CD4-positive, alpha-beta T cell treated with Interleukin-4 for 1 hour (primary cell): ENCODE measurements at regions not wholly inside any gene's neighbourhood (a gene's known extent, or its start where the extent isn't known, plus 50 kb on each side); places are given as distances from the start of the nearest gene placed in this dataset.
"Not testable (repeated sequence)": the region's sequence is repeated elsewhere in the genome, so short reads cannot be mapped to it uniquely, and the experiment has no call there.

Experiments used
- DNase-seq, 2 donors: peaks; one replicate each; pipeline ENCODE4 v3.0.0-alpha.2; 2020 to 2022

DNA sequence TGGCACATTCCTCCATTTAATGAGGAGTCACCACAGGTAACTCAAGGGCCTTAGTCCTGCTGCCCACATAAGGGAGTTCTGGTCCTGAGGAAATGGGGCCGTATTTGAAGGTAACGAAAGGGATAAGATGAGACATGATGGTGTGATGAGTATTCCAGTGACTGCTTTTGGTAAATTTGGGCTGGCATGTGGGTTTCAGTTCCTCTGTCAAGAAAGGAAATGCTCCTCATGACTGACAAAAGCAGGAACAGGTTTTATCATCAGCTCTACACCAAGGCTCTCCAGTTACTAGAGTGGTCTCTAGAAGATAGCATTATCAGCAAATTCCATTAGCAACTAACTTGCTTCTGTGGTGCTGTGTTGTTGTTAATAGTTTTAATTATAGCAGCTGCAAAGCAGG lies 161.8 kb upstream of the PTPN20 start:
- DNase-seq: peak in 1 of 2 donors; percentile 10

DNA sequence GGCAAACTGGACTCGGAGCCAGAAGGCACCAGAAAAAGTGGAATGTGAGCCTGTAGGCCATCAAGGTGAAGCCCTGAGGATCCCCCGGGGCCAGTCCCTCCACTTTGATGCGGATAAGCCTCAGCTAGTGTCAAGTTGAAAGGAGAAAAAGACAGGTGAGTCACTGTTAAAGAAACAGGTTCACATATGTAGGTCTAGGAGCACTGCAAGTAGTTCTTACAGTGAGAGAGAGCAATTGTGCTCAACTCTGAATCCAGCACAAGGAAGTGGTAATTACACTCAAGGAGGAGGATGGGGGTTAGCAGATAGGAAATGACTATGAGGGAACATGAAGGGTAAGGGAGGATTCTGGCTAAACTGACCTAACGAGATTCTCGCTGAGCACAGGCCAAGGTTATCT lies 157.5 kb upstream of the PTPN20 start:
- DNase-seq: not testable (repeated sequence)

DNA sequence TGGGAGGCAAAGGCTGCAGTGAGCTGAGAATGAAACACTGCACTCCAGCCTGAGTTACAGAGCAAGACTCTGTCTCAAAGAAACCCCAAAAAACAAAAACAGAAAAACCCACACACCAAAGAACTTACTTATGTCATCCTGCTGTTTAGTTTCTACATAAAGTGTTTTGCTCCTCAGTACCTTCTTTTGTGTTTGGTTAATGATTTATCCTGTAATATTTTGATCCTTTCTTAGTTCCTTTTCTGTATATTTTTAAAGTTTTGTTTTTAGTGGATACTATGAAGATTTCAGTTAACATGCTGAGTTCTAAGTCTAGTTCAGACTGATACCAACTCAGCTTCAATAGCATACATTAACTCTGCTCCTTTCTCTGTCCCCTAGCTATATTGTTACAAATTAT lies 149.8 kb upstream of the PTPN20 start:
- not testable (repeated sequence) for DNase-seq

DNA sequence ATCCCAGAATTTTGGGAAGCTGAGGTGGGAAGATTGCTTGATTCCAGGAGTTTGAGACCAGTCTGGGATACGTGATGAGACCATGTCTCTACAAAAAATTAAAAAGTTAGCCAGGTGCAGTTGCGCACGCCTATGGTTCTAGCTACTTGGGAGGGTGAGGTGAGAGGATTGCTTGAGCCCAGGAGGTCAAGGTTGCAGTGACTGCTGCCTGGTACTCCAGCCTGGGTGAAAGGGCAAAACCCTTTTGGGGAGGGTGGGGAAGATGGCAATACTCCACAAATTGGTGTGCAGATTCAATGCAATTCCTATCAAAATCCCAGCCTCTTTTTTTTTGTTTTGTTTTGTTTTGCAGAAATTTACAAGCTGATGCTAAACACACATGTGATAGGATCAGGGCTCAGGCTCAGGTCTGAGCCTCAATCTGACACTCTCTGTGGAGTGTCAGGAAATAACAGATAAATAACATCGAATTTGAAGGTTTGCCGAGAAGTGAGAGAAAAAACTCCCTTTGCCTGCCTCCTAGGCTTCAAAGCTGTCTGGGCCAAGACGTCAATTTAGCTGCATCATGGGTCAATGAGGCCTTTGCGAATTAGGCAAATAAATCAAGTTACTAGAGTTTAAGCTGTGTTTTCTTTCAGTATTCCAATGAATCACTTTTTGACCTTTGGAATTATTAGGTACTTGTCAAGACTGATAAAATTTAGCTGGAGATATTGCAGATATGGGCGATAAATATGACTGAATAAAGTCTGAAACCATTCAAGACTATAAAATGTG lies 142.5 kb upstream of the PTPN20 start:
- DNase-seq: not testable (repeated sequence)

DNA sequence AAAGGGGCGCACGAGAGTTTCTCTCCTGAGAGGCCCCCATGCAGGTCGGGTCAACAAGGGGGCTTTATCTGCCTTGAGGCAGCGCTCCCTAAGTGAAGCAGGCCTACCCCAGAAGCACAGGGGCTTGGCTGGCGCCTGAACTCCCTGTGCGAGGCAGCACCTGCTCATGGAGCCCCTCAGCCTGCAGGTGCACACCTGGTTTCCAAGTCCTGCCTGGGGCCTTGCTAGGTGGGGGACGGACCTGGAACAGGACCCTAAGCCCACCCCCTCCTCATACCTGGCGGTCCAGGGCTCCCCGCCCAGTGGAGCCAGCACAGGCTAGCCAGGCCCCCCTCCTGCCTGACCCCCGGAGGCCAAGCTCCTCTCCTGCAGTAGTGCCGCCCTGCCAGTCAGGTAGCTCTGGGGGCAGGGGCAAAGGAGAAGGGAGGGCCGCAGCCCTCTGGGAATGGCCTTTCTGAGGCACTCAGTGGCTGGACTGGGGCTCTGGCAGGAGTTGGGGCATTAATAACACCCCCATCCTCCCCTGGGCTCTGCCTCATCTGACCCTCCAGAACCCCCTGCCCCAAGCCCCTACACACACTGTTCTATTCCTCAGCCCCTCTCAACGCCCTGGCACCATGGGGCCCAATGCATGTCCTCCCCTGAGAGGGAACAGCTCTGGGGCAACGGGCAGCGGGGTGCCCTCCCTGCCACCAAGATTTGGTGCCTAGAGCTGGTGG lies 137.9 kb upstream of the PTPN20 start:
- not testable (repeated sequence) for DNase-seq

DNA sequence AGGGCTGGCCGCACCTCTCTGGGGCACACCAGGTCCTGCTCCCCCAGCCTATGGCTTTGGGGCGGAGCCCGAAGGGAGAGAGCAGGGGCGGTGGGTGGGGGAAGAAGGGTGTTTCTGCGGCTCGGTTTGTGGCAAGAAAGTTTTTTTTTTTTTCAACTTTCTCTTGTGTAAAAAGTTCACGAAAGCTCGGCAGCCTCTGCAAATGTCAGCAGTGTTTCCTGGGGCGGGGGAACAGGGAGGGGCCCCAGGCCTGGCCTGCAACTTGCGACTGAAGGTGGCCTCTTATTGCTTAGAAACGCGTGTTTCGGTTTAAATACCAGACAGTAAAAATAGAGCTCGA lies 137.4 kb upstream of the PTPN20 start:
- DNase-seq: peak; percentile 12 to 22

DNA sequence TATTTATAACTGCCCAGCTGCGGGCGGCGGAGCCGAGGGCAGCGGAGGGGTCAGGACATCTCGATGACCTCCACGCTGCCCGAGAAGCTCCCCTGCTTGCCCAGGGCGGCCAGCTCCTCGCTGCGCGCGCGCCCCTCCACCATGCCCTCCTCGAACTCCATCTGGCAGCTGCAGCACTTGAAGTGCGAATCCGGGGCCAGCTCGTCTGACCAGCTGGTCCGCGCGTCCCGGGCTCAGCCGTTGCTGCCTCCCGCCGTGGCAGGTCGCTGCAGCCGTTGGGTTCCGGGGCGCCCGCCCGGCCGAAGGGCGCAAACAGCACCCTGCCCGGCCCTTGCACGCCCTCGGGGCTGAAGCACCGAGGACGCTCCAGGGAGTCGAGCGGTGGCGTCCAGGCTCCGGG lies 136.9 kb upstream of the PTPN20 start:
- DNase-seq: not testable (repeated sequence)

DNA sequence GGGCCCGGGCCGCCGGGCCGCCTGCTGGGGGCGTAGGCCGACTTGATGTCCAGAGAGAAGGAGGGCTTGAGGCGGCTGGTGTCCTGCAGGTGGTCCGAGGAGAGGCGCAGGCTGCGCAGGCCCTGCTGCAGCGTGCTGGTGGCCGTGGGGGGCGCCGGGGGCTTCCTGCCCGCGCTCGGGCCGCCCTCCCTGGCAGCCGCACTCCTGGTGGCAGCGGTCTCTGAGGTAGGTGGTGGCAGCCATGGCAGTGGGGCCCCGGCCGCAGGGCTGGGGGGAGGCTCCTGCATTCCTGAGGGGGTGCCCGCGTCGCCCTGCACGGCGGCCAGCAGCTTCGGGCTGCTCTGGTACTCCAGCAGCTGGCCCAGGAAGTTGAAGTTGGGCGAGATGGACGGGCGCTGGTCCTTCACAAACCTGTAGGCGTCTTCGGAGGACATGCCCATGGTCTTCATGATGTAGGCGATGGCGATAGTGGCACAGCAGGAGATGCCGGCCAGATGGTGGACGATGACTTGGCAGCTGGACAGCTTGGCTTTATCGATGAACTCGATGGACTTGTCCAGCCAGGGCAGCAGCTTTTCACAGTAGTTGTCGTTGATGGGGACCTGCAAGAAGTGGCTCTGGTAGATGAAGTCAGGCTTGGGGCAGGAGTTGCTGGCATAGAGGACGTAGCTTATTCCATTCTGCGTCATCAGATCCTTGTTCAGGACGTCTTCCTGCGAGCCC lies 136.1 kb upstream of the PTPN20 start:
- DNase-seq: not testable (repeated sequence)

DNA sequence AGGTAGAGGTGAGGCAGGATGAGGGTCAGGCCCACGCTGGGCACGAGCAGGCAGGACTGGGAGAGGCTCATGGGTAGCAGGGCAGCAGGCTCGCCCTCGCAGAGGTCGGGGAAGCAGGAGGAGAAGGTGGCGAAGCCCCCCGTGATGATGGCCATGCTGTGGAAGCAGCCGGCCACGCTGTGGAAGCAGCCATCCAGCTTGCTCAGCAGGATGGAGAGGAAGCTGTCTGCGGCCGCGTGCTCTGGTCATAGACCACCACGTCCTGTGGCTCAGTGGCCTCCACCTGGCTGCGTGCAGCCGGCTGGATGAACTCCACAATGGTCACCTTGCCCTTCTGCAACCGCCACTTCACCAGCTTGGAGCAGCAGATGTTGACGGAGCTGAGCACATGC lies 135.6 kb upstream of the PTPN20 start:
- DNase-seq: not testable (repeated sequence)

DNA sequence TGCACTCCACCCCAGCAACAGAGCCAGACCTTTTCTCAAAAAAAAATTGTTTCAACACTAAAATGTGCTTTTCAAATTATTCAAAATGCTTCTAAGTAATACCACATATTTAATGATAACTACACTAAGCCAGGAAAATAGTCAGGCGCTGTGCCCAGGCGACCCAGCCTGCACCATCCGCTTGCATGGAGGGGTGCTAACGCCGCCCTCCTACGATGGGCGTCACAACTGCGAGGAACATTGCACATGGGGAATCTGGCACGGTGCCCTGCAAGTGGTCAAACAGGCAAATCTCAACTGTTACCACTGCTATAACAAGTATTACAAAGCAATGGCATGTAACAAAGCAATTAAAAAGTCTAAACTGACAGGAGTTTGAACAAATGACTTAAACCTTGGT lies 131.7 kb upstream of the PTPN20 start:
- not testable (repeated sequence) for DNase-seq

DNA sequence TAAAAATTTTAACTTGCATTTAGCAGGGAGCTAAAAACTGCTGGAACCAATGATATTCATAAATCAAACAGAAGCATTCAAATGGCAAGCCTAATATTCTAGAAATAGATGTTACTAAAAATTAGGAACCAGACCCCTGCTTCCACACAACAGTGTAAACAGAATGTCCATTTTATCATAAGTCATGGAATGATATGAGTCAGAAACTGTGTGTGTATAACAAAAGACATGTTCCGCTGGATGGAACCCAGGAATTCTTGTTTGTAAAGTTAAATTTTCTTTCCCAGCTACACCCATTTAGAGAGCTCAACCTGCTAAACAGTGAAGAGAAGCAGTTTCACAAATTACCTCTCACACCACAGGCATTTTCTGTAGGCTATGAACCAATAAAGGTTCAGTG lies 131.1 kb upstream of the PTPN20 start:
- DNase-seq: not testable (repeated sequence)

DNA sequence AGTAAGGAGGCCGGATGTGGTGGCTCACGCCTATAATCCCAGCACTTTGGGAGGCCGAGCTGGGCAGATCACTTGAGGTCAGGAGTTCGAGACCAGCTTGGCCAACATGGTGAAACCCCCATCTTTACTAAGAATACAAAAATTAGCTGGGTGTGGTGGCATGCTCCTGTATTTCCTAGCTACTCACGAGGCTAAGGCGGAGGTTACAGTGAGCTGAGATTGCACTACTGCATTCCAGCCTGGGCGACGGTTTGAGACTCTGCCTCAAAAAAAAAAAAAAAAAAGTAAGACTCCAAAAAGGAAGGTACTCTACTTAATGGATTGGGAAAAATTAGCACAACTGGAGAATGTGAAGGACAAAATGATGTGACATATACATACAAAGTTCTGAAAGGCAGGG lies 130.2 kb upstream of the PTPN20 start:
- not testable (repeated sequence) for DNase-seq

DNA sequence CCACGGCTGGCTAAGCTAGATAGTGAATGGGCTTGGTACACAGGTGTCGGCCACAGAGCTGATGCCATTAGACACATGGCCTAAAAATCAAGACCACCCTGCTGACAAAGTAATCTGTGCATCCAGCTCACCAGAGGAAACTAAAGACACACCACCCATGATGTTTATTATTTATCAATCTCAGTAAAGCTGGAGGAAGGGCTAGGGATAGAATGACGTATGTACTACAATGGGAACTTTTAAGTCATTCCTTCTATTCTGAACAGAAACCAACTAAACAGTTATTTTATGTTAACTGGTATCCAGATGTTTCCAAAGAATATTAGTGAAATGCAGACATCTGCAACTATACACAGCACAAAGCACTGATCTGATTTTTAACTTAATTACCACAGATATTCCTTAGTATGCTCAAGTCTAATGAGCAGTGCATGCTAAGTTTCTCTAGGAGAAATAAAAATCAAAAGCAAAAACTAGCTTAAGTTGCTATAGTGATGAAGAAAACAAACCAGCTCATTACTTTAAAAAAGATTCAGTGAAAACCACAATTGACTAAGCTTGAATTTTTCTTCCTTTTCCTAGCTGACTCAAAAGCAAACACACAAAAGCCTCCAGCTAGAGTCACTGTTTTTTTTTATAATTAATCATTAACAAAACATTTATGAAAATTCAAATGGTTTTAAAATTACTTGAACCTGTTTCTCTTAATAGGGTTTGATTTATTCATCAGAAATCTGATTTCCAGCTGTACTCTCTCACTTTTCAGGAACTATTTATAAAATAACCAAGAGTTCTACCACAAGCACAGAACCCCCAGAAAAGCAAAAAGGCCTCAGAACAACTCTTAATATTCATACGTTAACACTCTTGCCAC lies 129.0 kb upstream of the PTPN20 start:
- not testable (repeated sequence) for DNase-seq

DNA sequence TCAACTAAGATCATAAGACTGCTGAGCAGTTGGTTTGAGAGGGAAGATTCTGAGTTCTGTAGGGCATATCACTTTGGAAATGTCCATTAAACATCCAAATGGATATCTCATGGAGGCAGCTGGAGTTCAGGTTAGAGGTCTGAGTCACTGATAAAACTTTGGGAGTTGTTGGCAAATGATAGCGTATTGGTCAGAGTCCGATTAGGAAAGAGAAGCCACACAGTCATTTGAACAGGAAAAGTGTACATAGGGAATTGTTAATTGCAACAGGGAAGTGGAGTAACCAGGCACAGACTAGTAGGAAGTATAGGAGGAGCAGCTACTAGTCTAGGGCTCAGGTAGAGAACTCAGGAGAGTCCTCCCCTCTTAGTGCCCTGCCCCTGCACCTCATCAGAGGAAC lies 126.6 kb upstream of the PTPN20 start:
- DNase-seq: not testable (repeated sequence)

DNA sequence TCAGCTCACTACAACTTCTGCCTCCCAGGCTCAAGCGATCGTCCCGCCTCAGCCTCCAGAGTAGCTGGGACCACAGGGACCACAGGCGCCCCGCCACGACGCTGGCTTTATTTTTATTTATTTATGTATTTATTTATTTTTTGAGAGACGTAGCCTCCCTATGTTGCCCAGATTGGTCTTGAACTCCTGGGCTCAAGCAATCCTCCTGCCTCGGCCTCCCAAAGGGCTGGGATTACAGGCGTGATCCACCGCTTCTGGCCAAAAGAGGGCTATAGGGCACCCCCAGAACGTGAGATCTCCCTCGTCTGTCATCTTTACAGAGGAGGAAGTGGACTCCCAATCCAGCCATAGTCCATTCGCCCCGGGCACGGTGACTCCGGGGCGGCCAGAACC lies 125.1 kb upstream of the PTPN20 start:
- DNase-seq: not testable (repeated sequence)

DNA sequence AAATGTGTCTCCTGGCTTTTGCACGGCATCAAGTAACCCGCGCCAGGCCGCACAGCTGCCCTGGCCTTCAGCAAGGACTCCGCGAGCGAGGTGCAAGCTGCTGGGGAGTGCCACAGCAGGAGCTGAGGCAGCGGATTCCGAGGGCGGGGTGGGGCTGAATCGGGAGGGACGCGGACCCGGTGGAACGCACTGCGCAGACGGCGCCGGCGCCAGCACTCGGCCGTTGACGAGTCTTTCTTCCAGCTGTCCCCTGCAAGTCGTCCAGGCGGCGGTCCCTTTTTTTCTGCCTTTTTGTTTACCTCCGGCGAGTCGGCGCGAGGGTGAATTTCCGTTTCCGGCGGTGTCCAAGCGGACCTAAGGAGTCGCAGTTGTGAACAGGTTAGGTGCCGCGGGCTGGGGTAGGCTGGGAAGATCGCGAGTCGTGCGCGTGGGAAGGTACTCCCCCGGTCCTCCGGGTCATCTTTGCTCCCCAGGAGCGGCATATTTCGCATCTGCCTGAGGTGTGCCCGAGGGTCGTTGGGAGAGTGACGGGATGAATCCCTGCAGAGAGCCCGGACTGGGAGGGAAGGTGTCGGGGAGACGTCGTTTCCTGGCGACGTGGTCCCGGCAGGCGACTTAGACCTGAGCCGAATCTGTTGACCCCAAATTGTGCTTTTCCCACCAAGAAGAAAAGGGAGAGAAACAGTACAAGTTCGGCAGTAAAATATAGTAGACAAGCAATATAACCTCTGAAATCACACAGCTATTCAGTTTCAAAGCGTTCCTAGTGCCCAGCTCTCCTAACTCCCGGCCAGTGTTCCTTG lies 124.5 kb upstream of the PTPN20 start:
- DNase-seq: peak; percentile 44 to 56

DNA sequence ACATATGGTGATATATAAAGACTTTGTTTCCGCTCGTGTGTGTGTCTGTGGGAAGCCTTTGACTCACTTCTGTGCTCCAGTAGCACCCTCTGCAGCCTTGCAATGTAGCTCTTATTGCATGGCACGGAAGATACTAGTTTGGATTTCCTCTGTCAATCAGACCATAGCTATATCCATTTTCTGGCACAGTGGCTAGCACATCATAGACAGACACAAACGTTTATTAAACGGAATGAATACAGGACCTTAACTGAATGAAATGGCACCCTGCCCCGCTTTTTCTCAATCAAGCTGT lies 124.0 kb upstream of the PTPN20 start:
- DNase-seq: peak; percentile 25 to 30

DNA sequence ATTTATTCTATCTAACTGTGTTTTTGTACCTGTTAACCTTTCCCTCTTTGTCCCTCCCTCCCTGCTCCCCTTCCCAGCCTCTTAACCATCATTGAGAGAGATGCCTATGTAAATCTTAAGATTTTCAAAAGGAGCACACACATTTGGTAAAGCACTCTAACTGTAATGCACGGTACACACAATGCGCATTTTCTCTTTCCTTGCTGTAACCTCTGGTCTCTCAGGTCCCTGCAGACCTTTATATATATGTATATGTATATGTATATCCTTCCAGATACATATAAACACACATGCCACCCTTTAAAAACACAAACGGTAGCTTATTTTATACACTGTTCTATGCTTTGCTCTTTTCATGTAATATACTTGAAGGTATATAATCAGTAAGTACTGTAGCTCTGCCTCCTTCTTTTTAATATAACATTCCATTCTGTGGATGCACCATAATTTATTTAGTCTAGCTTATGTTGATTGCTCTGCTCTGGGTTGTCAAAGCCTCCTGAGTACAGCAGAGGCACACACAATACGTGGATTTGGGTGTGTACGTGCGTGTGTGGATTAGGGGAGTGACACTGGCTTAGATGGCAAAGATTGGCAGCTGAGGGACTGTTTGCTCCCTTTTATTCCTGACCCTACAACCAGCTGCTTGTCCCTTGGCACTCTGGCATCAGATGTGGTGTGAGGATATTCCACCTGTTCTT lies 118.4 kb upstream of the PTPN20 start:
- not testable (repeated sequence) for DNase-seq

DNA sequence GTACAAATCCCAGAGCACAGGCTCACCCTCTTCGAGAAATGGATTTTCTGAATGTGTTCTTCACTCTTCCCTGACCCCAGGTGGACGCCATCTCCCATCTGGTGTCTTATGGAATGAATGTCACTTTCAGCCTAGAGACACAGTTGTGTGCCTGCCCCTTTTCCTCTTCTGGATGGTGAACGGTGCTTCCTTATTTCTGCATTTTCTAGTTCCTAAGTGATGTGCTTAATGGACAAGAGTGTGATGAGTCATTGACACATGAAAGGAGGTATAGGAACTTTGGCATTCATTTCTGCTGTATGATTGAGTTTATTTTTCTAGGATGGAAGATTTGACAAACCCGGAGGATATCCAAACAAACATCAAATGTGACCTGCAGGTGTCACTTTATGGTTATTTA lies 114.9 kb upstream of the PTPN20 start:
- DNase-seq: not testable (repeated sequence)

DNA sequence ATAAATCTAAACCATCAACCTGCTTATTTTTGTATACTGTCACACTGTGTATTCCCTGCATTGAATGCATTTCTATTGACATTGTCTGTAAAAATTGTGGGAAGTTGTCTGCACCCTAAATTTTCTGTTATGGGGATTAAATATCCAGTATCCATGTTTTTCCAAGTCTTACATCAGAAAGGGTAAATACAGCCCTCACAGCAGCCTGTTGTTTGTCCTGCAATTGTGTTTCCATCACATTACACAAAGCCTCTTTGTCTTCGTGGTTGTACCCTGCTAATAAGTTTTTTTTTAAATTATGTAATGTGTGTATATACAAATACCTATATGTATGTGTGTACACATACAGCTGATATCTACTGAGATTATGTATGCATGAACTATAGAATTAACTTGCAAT lies 109.2 kb upstream of the PTPN20 start:
- not testable (repeated sequence) for DNase-seq

DNA sequence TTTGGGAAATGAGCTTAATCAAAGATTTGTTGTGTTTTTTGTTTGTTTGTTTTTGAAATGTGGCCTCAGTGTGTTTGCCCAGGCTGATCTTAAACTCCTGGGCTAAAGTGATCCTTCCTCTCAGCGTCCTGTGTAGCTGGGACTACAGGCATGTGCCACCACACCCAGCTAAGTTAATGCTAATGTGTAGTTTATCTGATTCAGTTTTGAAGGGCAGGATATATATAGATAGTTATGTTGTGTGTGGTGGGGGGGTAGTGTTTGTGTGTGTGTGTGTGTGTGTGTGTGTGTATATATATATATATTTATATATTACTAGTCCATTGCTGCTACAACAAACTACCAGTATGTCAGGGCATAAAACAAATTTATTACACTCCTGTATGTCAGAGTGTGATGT lies 108.1 kb upstream of the PTPN20 start:
- not testable (repeated sequence) for DNase-seq
